ENCODE measurements at regions not wholly inside any gene's neighbourhood (a gene's known extent, or its start where the extent isn't known, plus 50 kb on each side); places are given as distances from the start of the nearest gene placed in this dataset.

DNA sequence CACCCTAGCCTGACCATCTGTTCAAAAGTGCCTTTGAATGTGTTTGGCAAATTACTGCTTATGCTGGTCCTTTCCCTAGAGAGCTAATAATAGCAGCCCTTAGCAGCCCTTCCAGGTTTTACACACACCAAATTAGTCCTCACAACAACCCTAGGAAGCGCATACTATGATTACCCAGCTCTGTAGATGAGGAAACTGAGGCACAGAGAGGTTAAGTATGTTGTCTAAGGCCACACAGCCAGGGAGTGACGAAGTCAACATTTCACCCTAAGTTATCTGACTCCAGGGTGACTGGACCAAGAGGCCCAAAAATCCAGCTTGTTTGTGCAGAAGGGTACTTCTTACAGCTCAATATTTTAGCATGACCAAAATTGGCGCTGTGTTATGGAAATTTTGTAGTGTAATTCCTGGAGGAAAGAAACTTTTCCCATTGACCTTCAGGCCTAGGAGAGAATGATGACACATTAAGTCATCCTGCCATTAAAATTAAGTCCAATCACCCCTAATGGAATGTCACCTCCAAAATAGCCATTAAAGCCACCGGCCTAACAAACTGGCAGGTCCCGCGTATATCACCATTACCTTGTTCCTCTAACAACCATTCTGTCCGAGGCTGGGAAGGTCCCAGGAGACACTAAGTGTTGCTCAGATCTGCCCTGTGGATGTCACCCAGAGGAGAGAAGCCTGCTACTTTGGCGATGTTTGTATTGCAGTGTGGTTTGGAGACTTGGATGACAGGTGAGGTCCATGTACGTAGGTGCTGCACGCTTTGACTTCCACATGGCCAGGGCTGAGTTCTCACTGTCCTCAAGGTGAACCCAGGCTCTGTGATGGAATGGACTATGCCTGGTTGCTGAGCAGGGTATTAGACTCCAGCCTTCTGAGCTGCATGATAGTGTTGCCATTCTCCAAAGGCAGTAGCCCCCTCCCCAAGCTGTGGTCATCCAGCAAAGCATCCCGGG lies 258.3 kb downstream of the TOMM20 start:
- TF ChIP-seq, protein P1, sequence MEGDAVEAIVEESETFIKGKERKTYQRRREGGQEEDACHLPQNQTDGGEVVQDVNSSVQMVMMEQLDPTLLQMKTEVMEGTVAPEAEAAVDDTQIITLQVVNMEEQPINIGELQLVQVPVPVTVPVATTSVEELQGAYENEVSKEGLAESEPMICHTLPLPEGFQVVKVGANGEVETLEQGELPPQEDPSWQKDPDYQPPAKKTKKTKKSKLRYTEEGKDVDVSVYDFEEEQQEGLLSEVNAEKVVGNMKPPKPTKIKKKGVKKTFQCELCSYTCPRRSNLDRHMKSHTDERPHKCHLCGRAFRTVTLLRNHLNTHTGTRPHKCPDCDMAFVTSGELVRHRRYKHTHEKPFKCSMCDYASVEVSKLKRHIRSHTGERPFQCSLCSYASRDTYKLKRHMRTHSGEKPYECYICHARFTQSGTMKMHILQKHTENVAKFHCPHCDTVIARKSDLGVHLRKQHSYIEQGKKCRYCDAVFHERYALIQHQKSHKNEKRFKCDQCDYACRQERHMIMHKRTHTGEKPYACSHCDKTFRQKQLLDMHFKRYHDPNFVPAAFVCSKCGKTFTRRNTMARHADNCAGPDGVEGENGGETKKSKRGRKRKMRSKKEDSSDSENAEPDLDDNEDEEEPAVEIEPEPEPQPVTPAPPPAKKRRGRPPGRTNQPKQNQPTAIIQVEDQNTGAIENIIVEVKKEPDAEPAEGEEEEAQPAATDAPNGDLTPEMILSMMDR (IDR thresholded peaks at IDR 0.05; ENCODE audit: insufficient read depth, low read length, poor library complexity, severe bottlenecking), result no peak
- no peaks in the 10 kb centered on the region for H3K36me3 ChIP-seq (ENCODE audit: control insufficient read depth, insufficient read depth, low read length)
- no peak overlapping the region for H3K4me3 ChIP-seq (replicated peaks; ENCODE audit: low read depth, low read length)
- DNase-seq (ENCODE audit: extremely low read depth, insufficient read length), result no peak
- no peaks in the 10 kb centered on the region for H3K27me3 ChIP-seq (replicated peaks; ENCODE audit: control insufficient read depth, insufficient read depth, low read length)

DNA sequence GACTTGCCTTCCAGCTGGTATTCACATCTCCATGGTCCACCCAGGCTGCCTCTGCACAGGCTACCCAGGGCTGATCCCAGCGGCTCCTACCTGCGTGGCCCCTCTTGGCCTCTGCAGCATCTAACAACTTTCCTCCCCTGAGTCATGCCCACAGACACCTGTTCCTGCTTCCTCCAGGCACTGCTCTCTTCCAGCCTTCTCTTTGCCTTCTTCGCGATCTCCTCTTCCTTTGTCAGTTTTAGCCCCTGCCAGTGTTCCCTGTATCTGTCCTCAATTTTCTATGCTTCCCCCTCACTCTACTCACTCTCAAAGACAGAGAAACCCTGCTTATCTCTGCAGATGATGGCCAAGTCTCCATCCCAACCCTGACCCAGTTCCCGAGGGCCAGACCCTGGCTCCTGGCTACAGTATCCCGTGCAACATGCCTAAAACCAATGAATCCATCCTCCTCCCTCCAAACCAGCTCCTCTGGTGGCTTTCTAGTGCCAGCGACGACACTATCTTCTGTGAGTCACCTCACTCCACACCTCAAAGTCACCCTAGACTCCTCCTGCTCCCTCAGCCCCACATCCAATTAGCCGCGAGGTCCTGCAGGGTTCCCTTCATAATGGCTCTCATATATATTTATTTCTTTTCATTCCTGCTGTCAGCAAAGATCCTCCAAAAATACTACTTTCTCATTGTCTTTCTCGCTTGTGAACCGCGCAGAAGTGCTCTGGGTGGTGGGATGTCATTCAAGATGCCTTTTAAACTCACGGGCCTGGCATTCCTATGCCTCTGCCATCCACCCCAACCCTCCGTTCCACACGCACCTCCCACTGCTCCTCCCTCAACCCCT lies 259.2 kb downstream of the TOMM20 start:
- no peak for DNase-seq (ENCODE audit: extremely low read depth, insufficient read length)
- no peaks in the 10 kb centered on the region for H3K36me3 ChIP-seq (ENCODE audit: control insufficient read depth, insufficient read depth, low read length)
- no peak overlapping the region for H3K4me3 ChIP-seq (replicated peaks; ENCODE audit: low read depth, low read length)
- H3K27me3 ChIP-seq (replicated peaks; ENCODE audit: control insufficient read depth, insufficient read depth, low read length), result no peaks in the 10 kb centered on the region
- TF ChIP-seq, protein P1 (IDR thresholded peaks at IDR 0.05; ENCODE audit: insufficient read depth, low read length, poor library complexity, severe bottlenecking), result no peak

DNA sequence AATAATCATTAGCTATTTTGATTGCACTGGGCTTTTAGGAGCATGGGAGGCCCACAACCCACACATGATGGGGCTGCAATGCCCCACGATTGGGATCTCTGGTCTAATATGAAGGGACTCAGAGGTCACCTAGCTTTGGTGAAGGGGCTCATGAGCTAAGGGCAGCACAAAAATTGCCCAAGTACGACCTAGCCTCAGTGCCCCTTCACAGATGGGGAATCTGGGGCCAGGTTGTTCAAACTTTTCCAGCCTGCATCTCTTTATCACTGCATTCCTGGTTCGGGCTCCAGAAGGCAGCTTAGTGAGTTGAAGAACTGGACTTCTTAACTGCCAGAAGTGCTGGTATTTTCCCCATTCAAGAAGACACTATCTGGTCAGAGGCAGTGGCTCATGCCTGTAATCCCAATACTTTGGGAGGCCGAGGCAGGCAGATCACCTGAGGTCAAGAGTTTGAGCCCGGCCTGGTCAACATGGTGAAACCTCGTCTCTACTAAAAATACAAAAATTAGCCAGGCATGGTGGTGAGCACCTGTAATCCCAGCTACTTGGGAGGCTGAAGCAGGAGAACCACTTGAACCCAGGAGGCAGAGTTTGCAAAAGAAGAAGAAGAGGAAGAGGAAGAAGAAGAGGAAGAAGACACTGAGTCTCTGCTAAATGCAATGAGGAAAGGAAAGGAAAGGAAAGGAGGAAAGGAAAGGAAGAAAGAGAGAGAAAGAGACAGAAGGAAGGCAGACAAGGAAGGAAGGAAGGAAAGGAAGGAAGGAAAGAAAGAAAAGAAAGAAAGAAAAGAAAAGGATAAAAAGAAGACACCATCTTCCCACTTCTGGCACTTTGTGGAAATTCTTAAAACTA lies 258.5 kb upstream of the IRF2BP2 start:
- TF ChIP-seq, protein P1 (IDR thresholded peaks at IDR 0.05; ENCODE audit: insufficient read depth, low read length, poor library complexity, severe bottlenecking), result no peak
- DNase-seq (ENCODE audit: extremely low read depth, insufficient read length), result no peak
- no peak overlapping the region for H3K4me3 ChIP-seq (replicated peaks; ENCODE audit: low read depth, low read length)
- H3K27me3 ChIP-seq (replicated peaks; ENCODE audit: control insufficient read depth, insufficient read depth, low read length), result no peaks in the 10 kb centered on the region
- H3K36me3 ChIP-seq (ENCODE audit: control insufficient read depth, insufficient read depth, low read length), result no peaks in the 10 kb centered on the region

DNA sequence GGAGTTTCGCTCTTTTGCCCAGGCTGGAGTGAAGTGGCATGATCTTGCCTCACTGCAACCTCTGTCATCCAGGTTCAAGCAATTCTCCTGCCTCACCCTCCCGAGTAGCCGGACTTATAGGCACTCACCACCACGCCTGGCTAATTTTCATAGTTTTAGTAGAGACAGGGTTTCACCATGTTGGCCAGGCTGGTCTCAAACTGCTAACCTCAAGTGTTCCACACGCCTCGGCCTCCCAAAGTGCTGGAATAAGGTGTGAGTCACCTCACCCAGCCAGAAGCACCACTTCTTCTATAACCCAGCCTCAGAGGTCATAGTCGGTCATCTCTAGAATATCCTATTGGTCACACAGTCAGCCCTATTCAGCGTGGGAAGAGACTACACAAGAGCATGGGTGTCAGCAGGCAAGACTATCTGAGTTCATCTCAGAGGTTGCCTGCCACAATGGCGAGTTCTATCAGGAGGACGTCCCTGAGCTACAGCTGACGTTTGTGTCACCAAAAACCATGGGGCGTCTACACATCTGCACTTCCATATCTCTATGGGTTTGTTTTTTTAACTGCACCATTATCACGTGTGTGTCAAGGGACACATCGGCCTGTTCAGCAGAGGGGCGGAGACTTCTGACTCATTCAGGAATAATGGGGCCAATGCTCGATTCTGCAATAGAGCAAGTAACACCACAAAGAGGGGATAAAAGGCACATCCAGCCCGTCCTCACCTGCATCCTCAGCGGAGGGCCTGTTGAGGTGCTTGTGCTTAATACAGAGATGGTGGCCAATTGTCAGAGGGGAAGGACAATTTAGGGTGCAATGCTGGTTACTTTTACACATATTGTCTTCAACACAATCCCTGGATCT lies 256.3 kb upstream of the IRF2BP2 start:
- Histone ChIP-seq H3K36me3 (ENCODE audit: control insufficient read depth, insufficient read depth, low read length) (no peaks in the 10 kb centered on the region), H3K27me3 (replicated peaks; ENCODE audit: control insufficient read depth, insufficient read depth, low read length) (no peaks in the 10 kb centered on the region)
- no peak for DNase-seq (ENCODE audit: extremely low read depth, insufficient read length)

More for the DNA sequence above, 256.3 kb upstream of the IRF2BP2 start:
- TF ChIP-seq, protein P1 (IDR thresholded peaks at IDR 0.05; ENCODE audit: insufficient read depth, low read length, poor library complexity, severe bottlenecking), result no peak
- no peak overlapping the region for H3K4me3 ChIP-seq (replicated peaks; ENCODE audit: low read depth, low read length)

Data from GM06990 (cell line).